Esophagus muscularis mucosa (tissue), 4 donors: ENCODE measurements at regions not wholly inside any gene's neighbourhood (a gene's known extent, or its start where the extent isn't known, plus 50 kb on each side); places are given as distances from the start of the nearest gene placed in this dataset.

Experiments used
- EP300 ChIP-seq: sonication (generic); formaldehyde crosslinking; IDR thresholded peaks from one replicate; pipeline ENCODE4 v1.6.1; 2017; ENCODE audit warnings: antibody characterized with exemption
- POLR2A ChIP-seq: fragments of 450-650 bp; IDR thresholded peaks from one replicate; pipeline ENCODE4 v1.6.1; 2017; ENCODE audit warnings: antibody characterized with exemption, moderate library complexity, mild to moderate bottlenecking, low read depth
- POLR2AphosphoS5 ChIP-seq, 2 donors: sonication (generic); formaldehyde crosslinking; IDR thresholded peaks; one replicate each; pipeline ENCODE4 v1.6.1; 2017; ENCODE audit warnings: antibody characterized with exemption in 2 of 2
- TF ChIP-seq, protein P1 (sequence below), 3 experiments: fragments of 200-600 bp in 2 of 3; fragments of 450-650 bp in 1 of 3; sonication (generic) in 2 of 3; IDR thresholded peaks; one replicate each; pipeline ENCODE4 v1.5.1; 2017 to 2019; ENCODE audit warnings: antibody characterized with exemption in 3 of 3, mild to moderate bottlenecking in 2 of 3, moderate library complexity in 1 of 3

DNA sequence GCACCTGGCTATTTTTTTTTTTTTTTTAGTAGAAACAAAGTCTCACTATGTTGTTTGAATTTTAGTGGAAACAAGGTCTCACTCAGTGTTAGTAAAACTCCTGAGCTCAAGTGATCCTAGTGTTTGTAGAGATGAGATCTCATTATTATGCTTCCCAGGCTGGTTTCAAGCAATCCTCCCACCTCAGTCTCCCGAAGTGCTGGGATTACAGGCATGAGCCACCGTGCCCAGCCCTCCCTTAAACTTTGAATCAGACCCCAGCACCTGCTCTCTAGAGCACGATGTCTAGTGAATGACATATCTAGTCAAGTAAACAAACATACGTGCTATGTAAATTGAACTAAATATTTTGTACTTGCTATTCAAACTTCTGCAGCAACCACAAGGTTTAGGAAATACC, 105.6 kb upstream of the MYO3A start:
- TF ChIP-seq POLR2A (no peak), POLR2AphosphoS5 (IDR thresholded peaks at IDR 0.05) (no peak), EP300 (no peak)
- TF ChIP-seq, protein P1, sequence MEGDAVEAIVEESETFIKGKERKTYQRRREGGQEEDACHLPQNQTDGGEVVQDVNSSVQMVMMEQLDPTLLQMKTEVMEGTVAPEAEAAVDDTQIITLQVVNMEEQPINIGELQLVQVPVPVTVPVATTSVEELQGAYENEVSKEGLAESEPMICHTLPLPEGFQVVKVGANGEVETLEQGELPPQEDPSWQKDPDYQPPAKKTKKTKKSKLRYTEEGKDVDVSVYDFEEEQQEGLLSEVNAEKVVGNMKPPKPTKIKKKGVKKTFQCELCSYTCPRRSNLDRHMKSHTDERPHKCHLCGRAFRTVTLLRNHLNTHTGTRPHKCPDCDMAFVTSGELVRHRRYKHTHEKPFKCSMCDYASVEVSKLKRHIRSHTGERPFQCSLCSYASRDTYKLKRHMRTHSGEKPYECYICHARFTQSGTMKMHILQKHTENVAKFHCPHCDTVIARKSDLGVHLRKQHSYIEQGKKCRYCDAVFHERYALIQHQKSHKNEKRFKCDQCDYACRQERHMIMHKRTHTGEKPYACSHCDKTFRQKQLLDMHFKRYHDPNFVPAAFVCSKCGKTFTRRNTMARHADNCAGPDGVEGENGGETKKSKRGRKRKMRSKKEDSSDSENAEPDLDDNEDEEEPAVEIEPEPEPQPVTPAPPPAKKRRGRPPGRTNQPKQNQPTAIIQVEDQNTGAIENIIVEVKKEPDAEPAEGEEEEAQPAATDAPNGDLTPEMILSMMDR (IDR thresholded peaks at IDR 0.05) = no peak
